ENCODE measurements at regions not wholly inside any gene's neighbourhood (a gene's known extent, or its start where the extent isn't known, plus 50 kb on each side); places are given as distances from the start of the nearest gene placed in this dataset.
"Not testable (repeated sequence)": the region's sequence is repeated elsewhere in the genome, so short reads cannot be mapped to it uniquely, and the experiment has no call there.

- no peak for DNase-seq
Measured at GRCh38 chr9:111276431-111277128, 53.4 kb downstream of the OR2K2 start.

DNA sequence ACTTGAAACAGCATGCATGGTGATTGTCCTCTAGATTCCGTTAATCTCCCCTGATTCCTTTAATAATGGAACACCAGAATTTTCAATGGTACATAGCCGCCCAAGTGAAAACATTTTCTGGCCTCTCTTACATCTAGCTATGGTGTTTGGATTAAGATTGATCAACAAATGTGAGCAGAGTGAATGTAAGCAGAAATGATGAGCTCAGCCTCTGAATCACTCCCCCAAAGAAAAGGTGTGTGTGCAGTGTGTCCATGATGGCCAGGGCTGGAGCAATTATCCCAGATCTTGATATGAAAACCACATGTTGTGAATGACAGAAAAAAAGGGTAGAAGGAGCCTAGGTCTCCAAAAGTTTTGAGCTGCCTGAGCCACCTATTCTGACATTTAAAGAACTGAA is 55.3 kb downstream of the OR2K2 start:
- no peak for DNase-seq

- no peak for DNase-seq
Measured at GRCh38 chr9:111272581-111272980, 57.4 kb downstream of the OR2K2 start.

- DNase-seq: no peak
Measured at GRCh38 chr9:111271481-111272080, 58.4 kb downstream of the OR2K2 start.

- DNase-seq: no peak
Measured at GRCh38 chr9:111271047-111271446, 59.0 kb downstream of the OR2K2 start.

GRCh38 chr9:111266024-111266423 is 64.0 kb downstream of the OR2K2 start:
- not testable (repeated sequence) for DNase-seq

GRCh38 chr9:111263116-111263515 is 66.9 kb downstream of the OR2K2 start:
- DNase-seq: no peak

DNA sequence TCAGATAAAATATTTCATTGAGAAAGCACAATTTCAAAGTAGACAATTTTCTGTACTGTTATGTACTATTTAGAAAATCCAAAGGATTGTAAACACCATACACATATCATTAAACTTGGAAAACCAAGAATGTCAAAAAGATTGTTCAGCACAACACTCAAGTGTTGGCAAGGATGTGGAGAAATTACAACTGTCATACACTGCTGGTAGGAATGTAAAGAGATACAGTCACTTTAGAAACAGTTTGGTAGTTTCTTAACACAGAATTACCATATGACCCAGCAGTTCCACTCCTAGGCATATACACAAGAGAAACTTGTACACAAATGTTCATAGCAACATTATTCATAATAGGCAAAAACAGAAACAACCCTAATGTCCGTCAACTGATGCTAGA is 71.2 kb downstream of the OR2K2 start:
- DNase-seq: no peak

GRCh38 chr9:111258209-111258874 is 71.7 kb downstream of the OR2K2 start:
- no peak for DNase-seq

- DNase-seq: no peak
Measured at GRCh38 chr9:111253742-111254437, 76.1 kb downstream of the OR2K2 start.

- no peak for DNase-seq
Measured at GRCh38 chr9:111250875-111251842, 78.9 kb downstream of the OR2K2 start.

DNA sequence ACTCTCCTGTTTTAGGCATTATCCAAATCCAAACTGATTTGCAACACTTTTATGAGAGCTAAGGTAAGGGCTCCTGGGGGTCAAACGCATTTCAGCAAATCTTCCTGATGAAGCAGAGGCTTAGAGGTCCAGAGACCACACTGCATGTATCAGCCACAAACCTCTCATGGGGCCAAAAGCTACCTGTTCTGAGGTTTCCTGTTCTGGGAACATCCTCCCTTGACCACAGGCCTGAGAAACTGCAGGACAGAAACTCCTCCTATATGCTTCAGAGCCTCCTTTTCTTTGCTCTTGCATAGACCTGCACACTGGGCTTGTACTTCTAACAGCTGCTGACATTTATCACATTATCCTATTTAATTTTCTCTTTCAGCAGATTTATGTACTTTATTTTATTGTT is 92.6 kb downstream of the OR2K2 start:
- no peak for DNase-seq

GRCh38 chr9:111236332-111236731 is 93.7 kb downstream of the OR2K2 start:
- no peak for DNase-seq

- DNase-seq: no peak
Measured at GRCh38 chr9:111233963-111234362, 96.1 kb downstream of the OR2K2 start.

- peak; percentile 12 for DNase-seq
Measured at GRCh38 chr9:111232997-111233790, 96.8 kb downstream of the OR2K2 start.

DNA sequence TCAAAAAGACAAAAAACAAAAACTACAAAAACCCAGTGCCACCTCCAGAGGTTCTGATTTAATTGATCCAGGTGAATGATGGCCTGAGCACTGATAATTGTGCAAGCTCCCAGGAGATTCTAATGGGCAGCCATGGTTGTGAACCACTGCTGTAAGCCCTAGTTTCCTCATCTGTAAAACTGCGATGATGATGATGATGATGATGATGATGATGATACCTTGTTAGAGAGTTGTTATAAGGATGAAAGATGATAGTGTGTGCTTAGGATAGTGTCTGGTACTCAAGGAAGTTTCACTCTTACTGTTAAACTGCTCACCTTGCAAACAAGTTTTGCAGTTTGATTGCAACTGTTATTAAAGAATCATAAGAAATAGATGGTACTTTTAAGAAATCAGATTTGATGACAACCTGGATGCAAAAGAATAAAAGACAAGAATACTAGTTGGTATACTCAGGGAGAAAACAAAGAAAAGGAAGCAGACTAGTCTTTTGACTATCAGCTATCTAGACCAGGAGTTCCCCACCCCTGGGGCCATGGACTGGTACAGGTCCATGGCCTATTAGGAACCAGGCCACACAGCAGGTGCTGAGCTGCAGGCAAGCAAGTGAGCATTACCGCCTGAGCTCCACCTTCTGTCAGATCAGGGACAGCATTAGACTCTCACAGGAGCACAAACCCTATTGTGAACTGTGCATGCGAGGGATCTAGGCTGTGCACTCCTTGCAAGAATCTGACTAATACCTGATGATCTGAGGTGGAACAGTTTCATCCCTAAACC is 98.0 kb downstream of the OR2K2 start:
- no peak for DNase-seq

DNA sequence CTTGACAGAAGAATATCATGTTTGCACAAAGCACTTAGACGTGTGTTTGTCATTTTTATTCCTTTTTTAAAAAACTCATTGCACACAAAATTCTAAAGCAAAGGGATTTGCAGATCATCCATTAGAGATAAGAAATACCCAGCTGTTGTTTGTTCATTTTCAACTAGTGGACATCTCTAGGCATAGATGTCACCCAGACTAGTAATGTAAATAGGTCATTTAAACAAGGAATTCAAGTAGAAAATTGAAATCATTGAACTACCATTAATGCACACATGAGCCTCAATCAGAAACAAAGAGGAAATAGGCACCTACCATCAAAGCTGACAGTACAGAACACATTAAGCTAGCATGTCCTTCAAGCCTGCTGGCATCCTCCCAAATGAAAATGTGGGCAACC is 107.3 kb downstream of the OR2K2 start:
- DNase-seq: no peak

GRCh38 chr9:111212874-111213273 is 117.2 kb downstream of the OR2K2 start:
- no peak for DNase-seq

GRCh38 chr9:111198936-111199335 is 131.1 kb downstream of the OR2K2 start:
- DNase-seq: no peak

GRCh38 chr9:111197256-111197655 is 132.8 kb downstream of the OR2K2 start:
- no peak for DNase-seq

- no peak for DNase-seq
Measured at GRCh38 chr9:111195766-111196165, 134.3 kb downstream of the OR2K2 start.
